CD4-positive, alpha-beta T cell treated with Interleukin-21 for 1 hour (primary cell): ENCODE measurements at regions not wholly inside any gene's neighbourhood (a gene's known extent, or its start where the extent isn't known, plus 50 kb on each side); places are given as distances from the start of the nearest gene placed in this dataset.
"Not testable (repeated sequence)": the region's sequence is repeated elsewhere in the genome, so short reads cannot be mapped to it uniquely, and the experiment has no call there.

ENCODE experiments used
- DNase-seq: peaks from one replicate; pipeline ENCODE4 v3.0.0-alpha.2; 2020

DNA sequence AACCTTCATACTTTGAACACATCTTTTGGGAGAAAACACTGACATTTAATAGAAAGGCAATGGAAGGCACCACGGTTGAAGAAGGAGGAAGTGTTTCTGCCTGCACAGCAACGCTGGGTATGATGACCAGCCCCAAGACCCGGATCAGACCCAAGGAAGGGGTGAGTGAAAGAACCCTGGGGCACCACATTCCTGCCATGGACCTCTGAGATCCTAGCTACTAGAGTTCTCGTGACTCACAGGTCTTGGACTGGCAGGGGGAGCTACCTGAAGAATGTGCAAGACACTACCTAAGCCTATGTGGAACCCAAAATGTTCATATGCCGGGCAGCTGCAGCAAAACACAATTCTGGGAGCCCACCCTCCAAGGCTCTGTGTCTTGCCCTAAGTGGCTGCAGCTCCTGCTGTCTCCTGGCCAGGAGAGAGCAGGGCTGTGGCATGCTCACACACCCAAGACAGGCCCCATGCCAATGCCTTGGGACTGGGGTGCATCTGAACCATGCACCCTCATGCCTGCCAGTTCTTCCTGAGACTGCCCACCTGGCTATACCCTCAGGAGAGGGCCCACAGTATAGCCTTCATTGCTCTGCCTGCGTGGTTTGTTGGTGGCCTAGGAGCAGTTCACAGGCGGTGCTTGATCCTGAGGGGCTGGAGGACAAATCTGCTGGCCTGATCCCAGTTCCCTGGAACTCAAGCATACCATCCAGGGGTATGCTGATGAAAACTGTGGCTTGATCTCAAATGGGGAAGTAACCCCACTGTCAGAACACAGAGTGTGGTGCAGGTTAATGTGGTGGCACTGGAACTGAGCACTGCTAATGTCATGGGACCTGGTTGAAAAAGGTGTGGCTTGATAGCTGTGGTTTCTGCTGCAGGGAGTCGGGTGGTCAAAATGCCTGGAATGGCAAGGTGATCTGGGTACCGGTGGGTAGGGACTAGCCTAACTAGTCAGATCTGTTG, 353.3 kb upstream of the ARHGEF26 start:
- DNase-seq, result no peak

DNA sequence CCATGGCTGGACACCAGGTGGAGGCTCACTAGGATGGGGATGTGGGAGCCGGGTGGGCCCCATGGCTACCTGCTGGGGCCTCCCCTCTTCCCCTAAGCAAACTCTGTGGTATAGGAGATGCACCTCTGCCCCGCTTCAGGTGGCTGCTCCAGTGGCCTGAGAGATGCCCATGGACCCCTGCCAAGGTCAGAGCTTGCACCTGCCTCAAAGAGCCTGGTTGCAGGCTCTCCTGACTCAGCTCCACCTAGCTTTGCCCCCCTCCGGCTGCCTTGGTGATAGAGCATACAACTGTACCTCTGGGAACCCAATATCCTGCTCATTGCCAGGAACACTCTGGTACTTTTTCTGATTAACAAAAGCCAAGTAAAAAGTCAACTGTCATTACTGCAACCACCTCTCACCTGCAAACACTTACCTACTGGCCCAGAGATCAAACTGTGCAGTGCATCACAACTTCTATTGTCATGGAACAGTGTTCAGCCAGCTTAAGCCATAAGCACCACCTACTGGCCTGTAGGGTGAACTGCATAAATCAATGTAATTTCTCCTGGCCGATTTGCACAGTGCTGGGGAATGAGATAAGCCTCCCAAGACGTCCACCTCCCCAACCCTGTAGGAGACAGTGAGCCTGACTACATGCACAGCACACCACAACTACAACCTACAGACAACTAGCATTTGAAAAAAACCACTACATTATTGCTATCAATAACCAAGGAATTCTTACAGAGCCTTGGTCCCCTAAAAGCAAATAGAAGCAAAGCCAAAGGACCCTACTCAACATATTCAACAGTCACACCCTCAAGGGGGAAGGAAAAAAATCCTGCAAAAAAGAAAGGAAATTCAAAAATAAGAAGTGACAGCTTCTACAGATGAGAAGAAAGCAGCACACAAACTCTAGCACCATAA, 352.4 kb upstream of the ARHGEF26 start:
- DNase-seq, result peak; percentile 70

DNA sequence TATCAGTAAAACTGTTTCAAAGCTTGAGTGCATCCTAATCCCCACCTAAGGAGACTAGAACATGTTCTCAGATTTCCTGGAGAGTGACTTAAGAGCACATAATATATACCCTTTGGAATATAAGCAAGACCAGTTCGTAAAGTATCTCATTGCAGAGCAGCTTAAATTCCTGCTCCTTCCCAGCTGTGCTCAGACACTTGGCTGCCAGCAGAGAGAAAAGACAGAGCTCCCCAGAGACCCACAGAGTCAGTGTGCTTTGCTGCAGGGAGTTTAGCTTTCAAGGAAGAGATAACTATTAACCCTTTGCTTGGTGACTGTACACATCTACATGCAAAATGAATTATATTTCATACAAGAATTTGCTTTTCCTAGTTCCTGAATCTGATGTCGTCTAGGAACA, 338.1 kb upstream of the ARHGEF26 start:
- no peak for DNase-seq

DNA sequence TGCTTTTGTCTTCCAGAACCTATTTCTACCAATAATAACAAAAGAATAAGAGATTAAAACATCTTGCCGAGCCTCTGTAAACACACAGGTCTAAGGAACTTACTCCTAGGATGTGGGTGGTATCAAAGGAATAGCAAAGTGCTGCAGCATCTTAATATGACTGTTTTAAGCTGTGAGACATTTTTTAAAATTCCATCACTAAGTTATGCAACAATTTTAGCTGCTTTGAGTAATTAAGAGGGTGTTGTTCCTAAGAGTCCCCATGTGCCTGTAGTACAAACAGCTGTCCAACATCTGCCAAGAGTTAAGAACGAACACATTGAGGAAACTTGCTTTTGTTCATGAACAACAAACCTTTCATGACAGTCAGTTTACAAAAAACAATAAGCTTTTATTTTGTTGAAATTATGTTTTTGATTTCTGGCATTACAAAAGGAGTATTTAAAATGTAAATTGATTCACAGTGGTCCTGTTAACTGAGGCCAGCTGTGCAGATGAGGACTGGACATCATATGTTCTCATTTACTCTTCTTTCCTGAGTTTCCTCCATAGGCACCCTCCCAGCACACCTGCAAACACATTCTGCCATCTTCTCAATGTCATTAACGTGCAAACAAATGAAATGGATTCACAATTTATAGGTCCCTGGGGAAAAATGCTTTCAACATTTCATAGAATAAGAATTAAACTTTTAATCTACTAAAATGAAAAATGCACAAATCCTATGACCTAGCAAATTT, 337.3 kb upstream of the ARHGEF26 start:
- no peak for DNase-seq

DNA sequence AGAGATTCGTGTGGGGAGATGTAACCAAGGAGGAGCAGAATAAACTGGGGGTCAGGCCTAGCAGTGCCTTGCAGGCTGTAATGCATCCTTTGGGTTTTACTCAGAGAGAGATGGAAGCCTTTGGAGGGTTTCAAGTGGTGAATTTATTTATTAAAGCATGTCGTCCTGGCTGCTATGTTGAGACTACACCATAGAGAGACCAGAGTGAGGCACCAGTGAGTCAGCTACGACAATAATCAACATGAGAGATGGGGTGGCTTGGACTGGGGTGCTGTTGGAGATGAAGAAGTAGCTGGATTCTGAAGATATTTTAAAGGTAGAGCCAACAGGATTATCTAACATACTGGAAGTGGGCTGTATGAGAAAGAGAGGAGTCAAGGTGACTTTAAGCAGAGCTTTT, 335.3 kb upstream of the ARHGEF26 start:
- no peak for DNase-seq

DNA sequence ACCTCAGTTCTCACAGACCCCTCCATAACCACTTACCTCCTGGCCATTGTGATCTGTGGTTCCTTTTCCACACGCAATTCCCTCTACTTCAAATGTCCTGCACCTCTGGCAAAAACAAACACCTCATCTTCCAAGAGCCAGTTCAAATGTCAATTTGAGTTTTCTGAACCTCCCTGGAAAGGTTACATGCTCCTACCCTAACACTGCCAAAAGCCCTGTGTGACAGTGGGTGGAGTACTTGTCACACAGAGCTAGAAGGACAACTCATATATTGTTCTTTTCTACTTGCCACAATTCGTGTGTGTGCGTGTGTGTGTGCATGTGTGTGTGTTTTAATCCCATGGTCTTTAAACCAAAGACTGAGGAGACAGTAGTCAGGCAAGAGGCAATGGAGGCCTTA, 331.8 kb upstream of the ARHGEF26 start:
- no peak for DNase-seq

DNA sequence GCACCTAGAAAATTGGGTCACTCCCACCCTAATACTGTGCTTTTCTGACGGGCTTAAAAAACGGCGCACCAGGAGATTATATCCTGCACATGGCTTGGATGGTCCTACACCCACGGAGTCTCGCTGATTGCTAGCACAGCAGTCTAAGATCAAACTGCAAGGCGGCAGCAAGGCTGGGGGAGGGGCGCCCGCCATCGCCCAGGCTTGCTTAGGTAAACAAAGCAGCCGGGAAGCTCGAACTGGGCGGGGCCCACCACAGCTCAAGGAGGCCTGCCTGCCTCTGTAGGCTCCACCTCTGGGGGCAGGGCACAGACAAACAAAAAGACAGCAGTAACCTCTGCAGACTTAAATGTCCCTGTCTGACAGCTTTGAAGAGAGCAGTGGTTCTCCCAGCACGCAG, 324.1 kb upstream of the ARHGEF26 start:
- DNase-seq, result not testable (repeated sequence)

DNA sequence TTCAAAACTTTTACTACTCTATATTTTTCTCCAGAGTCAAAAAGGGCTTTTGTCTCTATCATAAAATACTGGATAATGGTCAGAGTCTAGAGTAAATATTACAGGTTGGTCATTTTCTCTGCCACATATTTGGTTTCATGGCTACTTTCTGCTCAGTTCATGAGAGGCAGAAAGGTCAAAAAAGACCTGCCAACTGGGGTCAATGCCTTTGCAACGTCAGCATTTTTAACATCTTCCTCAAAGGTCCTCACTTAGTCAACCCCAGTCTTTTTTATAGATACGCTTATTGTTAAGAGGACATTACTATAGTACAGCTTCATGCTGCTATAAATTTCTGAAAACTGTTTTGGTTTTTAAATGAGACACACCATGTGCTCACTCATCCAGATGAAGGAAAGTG, 312.1 kb upstream of the ARHGEF26 start:
- no peak for DNase-seq

DNA sequence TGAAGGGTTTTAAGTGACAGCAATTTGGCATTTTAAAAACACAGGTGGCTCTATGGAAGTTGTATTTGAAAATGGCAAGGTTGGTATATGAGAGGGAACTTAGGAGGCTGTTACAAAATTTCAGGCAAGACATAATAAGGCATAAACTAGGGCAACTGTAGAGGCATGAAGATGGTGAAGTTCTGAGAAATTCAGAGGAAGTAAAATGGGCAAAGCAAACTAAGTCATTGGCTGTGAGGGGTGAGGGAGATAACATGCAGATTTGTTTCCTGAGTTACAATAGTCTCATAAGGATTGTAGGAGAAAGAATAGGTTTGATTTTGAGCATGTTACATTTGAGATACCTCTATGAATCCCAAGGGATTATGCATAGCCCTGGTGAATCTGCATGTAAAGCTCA, 302.9 kb upstream of the ARHGEF26 start:
- no peak for DNase-seq

DNA sequence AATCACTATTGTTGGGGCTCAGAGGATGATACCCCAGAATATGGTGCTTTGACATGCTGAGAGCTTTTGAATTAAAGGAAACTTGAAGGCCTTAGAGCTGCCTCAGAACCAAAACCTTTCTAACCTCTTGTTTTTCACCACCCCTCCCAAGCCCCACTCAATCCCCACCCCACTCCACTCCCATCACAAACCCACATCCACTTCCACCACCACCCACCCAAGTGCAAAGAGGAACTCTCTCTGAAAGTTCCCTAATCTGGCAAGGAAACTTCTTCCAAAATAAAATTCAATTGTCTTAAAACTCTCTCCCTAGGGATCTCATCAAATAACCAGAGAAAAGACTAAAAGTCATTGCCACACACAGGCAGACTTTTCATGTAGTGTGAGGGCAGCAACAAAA, 301.2 kb upstream of the ARHGEF26 start:
- no peak for DNase-seq

DNA sequence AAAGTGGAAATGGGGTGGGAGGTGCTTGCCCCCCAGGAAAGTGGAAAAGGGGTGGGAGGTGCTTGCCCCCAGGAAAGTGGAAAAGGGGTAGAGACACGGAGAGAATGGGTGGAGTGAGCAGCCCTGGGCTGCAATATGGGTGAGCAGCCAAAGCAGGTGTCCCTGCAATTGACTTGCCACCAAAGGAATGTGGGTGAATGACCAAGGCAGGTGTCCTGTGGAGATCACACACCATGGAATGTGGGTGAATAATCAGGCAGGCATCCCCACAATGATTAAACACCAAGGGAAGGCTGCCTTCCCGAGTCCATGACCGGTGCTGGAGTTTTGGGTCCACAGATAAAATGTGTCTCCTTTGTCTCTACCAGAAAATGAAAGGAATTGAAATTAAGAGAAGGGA, 292.8 kb upstream of the ARHGEF26 start:
- DNase-seq, result not testable (repeated sequence)

DNA sequence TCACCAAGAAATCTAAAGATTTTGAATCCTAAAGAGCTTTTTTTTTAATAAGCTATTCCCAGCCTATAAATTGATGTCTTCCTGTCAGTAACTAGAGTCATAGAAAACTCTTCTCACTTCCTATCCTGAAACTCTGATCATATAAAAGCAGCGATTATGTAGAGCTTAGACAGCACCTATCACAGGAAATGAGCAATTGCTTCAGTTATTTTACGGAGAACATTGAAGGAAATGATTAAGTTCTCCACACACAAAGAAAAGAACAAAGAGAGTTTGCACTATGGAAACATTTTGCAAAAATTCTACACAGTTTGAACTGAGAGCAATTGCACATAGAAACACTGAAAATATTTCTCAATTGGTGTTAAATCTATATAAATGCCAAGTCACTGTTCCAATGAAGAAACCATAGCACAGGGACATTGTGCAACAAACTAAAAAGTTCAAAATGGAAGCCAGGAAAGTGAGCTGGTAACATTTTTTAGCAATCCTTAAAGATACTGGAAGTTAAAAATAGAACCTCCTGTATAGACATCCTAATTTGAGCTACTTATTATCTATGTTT, 291.5 kb upstream of the ARHGEF26 start:
- no peak for DNase-seq

DNA sequence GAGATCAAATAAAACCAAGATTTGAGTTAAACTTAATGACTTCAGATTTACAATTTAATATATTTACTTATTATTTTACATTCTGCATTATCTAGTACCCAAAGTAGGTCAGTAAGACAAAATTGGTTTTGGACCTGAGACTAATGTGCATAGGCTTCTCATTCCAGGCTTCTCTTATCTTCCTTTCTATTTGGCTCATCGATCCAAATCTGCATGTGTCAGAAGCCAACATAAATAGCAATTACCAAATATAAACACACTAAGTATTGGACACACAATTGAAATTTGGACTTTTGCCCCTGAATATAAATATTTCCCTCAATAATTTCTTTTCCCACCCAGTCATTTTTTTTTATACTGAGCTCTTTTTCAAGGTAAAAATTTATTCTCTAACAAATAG, 290.6 kb upstream of the ARHGEF26 start:
- no peak for DNase-seq

DNA sequence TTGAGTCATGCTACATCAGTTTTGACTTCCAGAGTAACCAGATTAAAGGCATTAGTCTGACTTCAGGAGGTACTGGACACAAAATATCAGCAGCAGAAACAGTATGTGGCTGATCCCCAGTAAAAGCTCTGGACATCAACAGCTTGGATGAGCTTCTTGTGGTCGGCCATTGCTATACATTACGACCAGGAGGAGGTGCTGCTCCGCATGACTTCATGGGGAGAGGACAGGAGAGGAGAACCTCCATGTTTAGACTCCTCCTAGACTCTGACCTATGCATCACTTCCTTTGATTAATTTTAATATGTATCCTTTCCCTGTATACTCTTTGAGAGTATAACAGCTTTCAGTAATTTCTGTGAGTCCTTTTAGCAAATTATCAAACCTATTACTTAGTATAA, 285.6 kb upstream of the ARHGEF26 start:
- DNase-seq, result no peak

DNA sequence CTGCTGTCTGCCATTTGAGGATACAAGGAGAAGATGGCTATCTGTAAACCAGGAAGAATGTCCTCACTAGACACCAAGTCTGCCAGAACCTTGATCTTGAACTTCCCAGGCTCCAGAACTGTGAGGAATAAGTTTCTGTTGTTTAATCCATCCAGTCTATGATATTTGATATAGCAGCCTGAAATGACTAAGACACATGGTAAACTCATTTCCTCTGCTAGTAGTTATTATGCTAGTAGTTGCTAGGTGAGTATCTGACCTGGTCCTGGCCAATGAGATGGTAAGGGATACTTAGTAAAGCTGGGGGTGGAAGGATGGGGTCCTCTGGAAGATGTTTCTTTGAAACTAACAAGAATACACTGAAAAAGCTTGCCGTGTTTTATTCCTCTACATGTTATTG, 280.7 kb upstream of the ARHGEF26 start:
- no peak for DNase-seq

DNA sequence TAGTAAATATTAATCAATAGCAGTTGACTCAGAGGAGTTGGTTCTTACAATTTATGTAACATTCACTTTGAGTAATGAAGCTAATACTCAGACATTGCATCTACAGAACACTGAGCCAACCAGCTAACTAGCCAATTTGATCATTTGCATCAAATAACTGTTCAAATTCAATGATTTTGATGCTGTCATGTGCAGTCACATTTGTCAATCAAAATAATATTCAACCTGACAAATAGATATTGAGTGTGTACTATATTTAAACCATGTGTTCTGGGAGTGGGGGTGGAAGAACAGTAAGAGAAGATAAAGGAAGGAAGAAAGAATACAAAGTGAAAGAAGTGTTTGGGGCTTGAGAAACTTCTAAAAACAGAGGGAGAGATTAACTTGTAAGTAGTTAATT, 277.2 kb upstream of the ARHGEF26 start:
- no peak for DNase-seq

DNA sequence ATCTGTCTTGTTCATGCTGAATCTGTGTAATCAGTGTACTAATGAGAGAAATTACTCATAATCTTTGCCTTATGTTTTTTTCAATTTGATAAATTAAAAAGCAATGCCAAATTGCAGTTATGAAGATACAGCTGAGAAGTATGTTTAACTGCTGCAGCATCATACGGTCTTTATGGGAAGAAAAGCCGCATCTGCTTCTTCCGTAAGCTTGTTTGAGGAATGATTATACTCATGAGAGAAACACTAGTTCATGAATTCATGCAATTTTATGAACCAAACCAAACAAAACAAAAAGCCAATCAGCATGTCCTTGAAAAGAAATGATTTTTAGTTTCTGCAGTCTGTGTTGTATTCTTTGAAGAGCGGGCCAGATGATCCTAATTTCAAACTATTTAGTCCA, 275.9 kb upstream of the ARHGEF26 start:
- DNase-seq, result no peak

DNA sequence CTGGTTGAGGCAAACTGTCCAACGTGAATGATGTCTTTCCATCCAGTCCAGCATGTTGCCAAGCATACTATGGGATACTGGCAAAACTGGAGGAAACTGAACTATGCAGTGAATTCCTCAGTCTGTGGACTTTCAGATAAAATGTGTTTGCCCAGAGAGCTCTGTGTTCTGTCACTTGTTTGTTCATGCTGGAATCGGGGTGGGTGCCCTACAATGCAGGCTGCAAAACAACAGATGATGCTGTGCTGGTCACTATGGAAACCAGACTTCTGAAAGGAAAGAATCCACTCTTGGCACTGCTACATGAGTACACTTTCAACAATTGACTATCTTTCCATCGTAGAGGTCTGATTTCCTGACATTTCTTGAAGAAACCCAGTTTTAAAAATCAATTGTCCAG, 272.5 kb upstream of the ARHGEF26 start:
- DNase-seq, result no peak

DNA sequence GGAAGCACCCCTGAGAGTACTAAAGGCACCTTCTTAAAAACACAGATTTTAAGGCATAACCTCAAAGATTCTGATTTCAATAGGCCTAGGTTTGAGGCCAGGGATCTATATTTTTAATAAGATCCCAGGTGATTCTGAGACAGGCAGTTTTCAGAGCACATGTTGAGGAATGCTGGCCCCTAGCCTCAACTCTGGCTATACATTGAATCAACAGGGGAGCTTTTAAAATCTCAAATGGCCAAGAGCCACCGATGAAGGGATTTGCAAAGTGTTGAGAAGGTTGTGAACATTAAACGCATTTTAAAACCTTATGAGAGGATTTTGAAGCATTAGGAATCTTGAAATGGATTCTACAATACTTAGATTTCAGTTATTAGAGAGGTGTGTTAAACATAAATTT, 268.8 kb upstream of the ARHGEF26 start:
- no peak for DNase-seq

DNA sequence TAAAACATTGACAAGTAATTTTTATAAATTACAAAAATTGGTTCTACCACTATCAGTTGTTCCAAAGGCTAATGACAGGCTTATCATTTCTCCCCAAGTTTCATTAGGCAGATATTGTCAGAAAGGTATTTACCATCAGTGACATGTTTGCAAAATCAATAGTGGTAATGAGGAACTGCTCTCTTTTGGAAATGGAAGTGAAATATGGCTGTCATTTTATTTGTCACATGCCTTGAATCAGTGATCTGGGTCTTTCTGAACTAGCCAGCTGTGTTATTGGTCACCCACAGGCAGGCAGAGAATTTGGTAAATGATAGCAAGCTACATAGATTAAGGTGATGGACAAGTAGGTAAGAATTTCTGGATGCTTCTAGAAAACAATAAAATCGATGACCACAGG, 268.0 kb upstream of the ARHGEF26 start:
- DNase-seq, result no peak

DNA sequence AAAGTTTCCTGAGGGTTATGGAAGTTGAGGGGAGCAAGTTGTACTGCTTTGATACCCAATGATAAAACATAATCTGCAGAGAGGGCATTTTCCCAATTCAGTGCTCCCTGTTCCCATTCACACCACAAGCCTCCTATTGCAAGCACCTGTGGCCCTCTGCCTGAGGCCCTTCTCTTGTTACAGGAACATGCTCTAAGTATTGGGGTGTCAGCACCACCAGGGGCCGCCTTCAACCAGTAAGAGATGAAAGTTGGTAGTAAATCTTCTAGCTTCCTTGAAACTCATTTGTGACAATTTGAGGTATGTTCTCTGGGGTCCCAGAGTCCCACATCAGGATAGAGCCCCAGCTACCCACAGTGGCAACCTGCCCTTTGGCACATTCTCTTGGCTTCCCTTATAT, 265.4 kb upstream of the ARHGEF26 start:
- DNase-seq, result no peak

DNA sequence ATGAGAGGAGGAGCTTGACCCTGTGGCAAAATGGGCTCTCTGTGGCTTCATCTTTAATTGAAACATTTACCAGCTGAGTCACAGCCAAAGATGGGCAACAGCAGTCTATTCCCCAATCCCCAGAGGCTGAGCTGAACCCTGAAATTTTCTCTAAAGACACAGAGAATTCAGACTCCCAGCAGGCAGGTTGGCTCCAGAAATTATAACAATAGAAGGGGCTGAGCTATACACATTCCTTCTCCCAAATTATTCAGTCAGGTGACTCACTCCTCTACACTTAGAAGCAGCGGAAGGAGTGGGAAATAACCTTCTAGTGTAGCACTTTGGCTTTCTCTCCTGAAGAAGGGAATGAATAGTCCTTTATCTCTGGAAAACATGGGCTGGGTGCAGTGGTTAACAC, 264.3 kb upstream of the ARHGEF26 start:
- DNase-seq, result no peak

DNA sequence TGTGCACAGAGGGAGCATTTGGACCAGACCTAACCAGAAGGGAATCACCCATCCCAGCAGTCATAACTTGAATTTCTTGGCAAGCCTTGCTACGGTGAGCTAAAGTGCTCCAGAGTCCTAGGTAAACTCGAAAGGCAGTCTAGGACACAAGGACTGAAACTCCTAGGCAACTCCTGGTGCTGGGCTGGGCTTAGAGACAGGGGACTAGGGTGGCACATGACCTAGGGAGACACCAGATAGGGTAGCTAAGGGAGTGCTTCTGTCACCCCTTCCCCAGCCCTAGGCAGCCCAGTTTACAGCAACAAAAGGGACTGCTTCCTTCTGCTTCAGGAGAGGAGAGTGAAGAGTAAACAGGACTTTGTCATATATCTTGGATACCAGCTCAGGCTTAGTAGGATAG, 256.4 kb upstream of the ARHGEF26 start:
- DNase-seq, result no peak
